H9 (cell line): ENCODE measurements at regions not wholly inside any gene's neighbourhood (a gene's known extent, or its start where the extent isn't known, plus 50 kb on each side); places are given as distances from the start of the nearest gene placed in this dataset.

Experiments
- DNase-seq: peaks from one replicate; pipeline ENCODE4 v3.0.0-alpha.2; 2017
- H2AFZ ChIP-seq: one replicate; pipeline ENCODE4 v1.6.1; 2013; ENCODE audit warnings: mild to moderate bottlenecking, low read length, control low read depth, moderate library complexity
- H2AK5ac ChIP-seq: 2 replicates; pipeline ENCODE4 v1.6.1; 2013; ENCODE audit warnings: low read length, control low read depth, mixed read lengths; ENCODE audit not compliant: insufficient read length
- H2BK120ac ChIP-seq: one replicate; pipeline ENCODE4 v1.6.1; 2013; ENCODE audit warnings: low read depth, mild to moderate bottlenecking, low read length, control low read depth, inconsistent platforms; ENCODE audit not compliant: poor library complexity, severe bottlenecking
- H2BK12ac ChIP-seq: 2 replicates; pipeline ENCODE4 v1.6.1; 2013; ENCODE audit warnings: low read length, control low read depth, mixed read lengths, low read depth; ENCODE audit not compliant: insufficient read length
- H2BK15ac ChIP-seq: 2 replicates; pipeline ENCODE4 v1.6.1; 2013; ENCODE audit warnings: low read depth, low read length, control low read depth
- H2BK20ac ChIP-seq: one replicate; pipeline ENCODE4 v1.6.1; 2013; ENCODE audit warnings: low read depth, mild to moderate bottlenecking, low read length, control low read depth, inconsistent platforms; ENCODE audit not compliant: poor library complexity, severe bottlenecking
- H2BK5ac ChIP-seq: 2 replicates; pipeline ENCODE4 v1.6.1; 2013; ENCODE audit warnings: low read length, control low read depth, mixed read lengths; ENCODE audit not compliant: insufficient read length
- H3K14ac ChIP-seq: 2 replicates; pipeline ENCODE4 v1.6.1; 2013; ENCODE audit warnings: low read length, control low read depth; ENCODE audit not compliant: insufficient read depth
- H3K18ac ChIP-seq: 2 replicates; pipeline ENCODE4 v1.6.1; 2013; ENCODE audit warnings: low read depth, mild to moderate bottlenecking, mixed read lengths, low read length, control low read depth; ENCODE audit not compliant: insufficient read length
- H3K23ac ChIP-seq: 2 replicates; pipeline ENCODE4 v1.6.1; 2013; ENCODE audit warnings: low read length, control low read depth, mixed read lengths, low read depth; ENCODE audit not compliant: insufficient read length
- H3K23me2 ChIP-seq: 2 replicates; pipeline ENCODE4 v1.6.1; 2013; ENCODE audit warnings: low read depth, mild to moderate bottlenecking, mixed read lengths, low read length, control low read depth; ENCODE audit not compliant: insufficient read length, poor library complexity, severe bottlenecking
- H3K27ac ChIP-seq: 2 replicates; pipeline ENCODE4 v1.5.1; 2013; ENCODE audit warnings: low read length, control low read depth, mixed read lengths, low read depth; ENCODE audit not compliant: insufficient read length
- H3K27me3 ChIP-seq: 2 replicates; pipeline ENCODE4 v1.6.1; 2013; ENCODE audit warnings: low read length, control low read depth, inconsistent platforms; ENCODE audit not compliant: insufficient read depth
- H3K4ac ChIP-seq: 2 replicates; pipeline ENCODE4 v1.6.1; 2013; ENCODE audit warnings: low read depth, mild to moderate bottlenecking, control low read depth, inconsistent platforms, low read length, moderate library complexity
- H3K4me1 ChIP-seq: 2 replicates; pipeline ENCODE4 v1.6.1; 2013; ENCODE audit warnings: low read length, control low read depth, inconsistent platforms; ENCODE audit not compliant: insufficient read depth
- H3K4me2 ChIP-seq: 2 replicates; pipeline ENCODE4 v1.6.1; 2013; ENCODE audit warnings: low read length, control low read depth, mixed read lengths; ENCODE audit not compliant: insufficient read length, insufficient read depth
- H3K56ac ChIP-seq: 2 replicates; pipeline ENCODE4 v1.6.1; 2013; ENCODE audit warnings: low read depth, mild to moderate bottlenecking, mixed read lengths, low read length, control low read depth; ENCODE audit not compliant: insufficient read length
- H3K79me1 ChIP-seq: 2 replicates; pipeline ENCODE4 v1.6.1; 2013; ENCODE audit warnings: low read depth, mild to moderate bottlenecking, moderate library complexity, low read length, control low read depth, inconsistent platforms; ENCODE audit not compliant: insufficient read depth, poor library complexity, severe bottlenecking
- H3K79me2 ChIP-seq: 2 replicates; pipeline ENCODE4 v1.6.1; 2013; ENCODE audit warnings: low read length, control low read depth, inconsistent platforms; ENCODE audit not compliant: insufficient read depth
- H3K9ac ChIP-seq: 2 replicates; pipeline ENCODE4 v1.6.1; 2013; ENCODE audit warnings: low read length, control low read depth, mixed read lengths; ENCODE audit not compliant: insufficient read length; ENCODE audit errors: extremely low read depth
- H3K9me3 ChIP-seq: one replicate; pipeline ENCODE4 v1.6.1; 2013; ENCODE audit warnings: low read depth, low read length, inconsistent platforms; ENCODE audit not compliant: control insufficient read depth
- H3T11ph ChIP-seq: one replicate; pipeline ENCODE4 v1.6.1; 2013; ENCODE audit warnings: mild to moderate bottlenecking, low read length, control low read depth, inconsistent platforms
- H4K20me1 ChIP-seq: one replicate; pipeline ENCODE4 v1.6.1; 2013; ENCODE audit not compliant: control insufficient read depth, insufficient read length, insufficient read depth
- H4K5ac ChIP-seq: 2 replicates; pipeline ENCODE4 v1.6.1; 2013; ENCODE audit warnings: low read depth, mild to moderate bottlenecking, mixed read lengths, low read length, control low read depth; ENCODE audit not compliant: insufficient read length
- H4K8ac ChIP-seq: replicated peaks from 2 replicates; pipeline ENCODE4 v1.6.1; 2013; ENCODE audit warnings: low read length, control low read depth, mixed read lengths, low read depth; ENCODE audit not compliant: insufficient read length
- H4K91ac ChIP-seq: 2 replicates; pipeline ENCODE4 v1.6.1; 2013; ENCODE audit warnings: low read depth, mild to moderate bottlenecking, moderate library complexity, mixed read lengths, low read length, control low read depth; ENCODE audit not compliant: insufficient read length
- H3K27ac Mint-ChIP-seq, 3 experiments: 2 replicates in 2 of 3; 3 replicates in 1 of 3; pipeline ENCODE4 v1.8.0; 2020 to 2021; ENCODE audit warnings: mixed read lengths in 3 of 3, mild to moderate bottlenecking in 1 of 3, moderate library complexity in 1 of 3
- H3K27me3 Mint-ChIP-seq: 2 replicates; pipeline ENCODE4 v1.8.0; 2021; ENCODE audit warnings: low read depth, mild to moderate bottlenecking, moderate library complexity, mixed read lengths
- H3K36me3 Mint-ChIP-seq, 3 experiments: 2 replicates in 2 of 3; 3 replicates in 1 of 3; pipeline ENCODE4 v1.8.0; 2020 to 2021; ENCODE audit warnings: low read depth in 3 of 3, mixed read lengths in 3 of 3; ENCODE audit not compliant: insufficient read depth in 1 of 3
- H3K4me1 Mint-ChIP-seq, 2 experiments: 2 replicates each; pipeline ENCODE4 v1.8.0; 2020; ENCODE audit warnings: mixed read lengths in 2 of 2
- H3K4me3 Mint-ChIP-seq, 2 experiments: 2 replicates in 1 of 2; 3 replicates in 1 of 2; pipeline ENCODE4 v1.8.0; 2020 to 2021; ENCODE audit warnings: mild to moderate bottlenecking in 2 of 2, mixed read lengths in 2 of 2, moderate library complexity in 1 of 2
- H3K9me3 Mint-ChIP-seq, 2 experiments: 2 replicates in 1 of 2; 3 replicates in 1 of 2; pipeline ENCODE4 v1.8.0; 2020; ENCODE audit warnings: mild to moderate bottlenecking in 2 of 2, mixed read lengths in 2 of 2, moderate library complexity in 1 of 2
- CTCF ChIP-seq: fragments of 200-600 bp; sonication (generic); conservative IDR thresholded peaks from 3 replicates; pipeline ENCODE4 v1.8.0; 2021; ENCODE audit warnings: antibody characterized with exemption, mild to moderate bottlenecking
- WGBS: extraction: QIAGEN DNeasy Blood & Tissue Kit; methylation state at CpG from one replicate; pipeline ENCODE4 v1.1.7; 2013; ENCODE audit warnings: missing lambda C conversion rate, low lambda C conversion rate, mixed read lengths; ENCODE audit not compliant: insufficient read length; ENCODE audit errors: extremely low coverage; 5-methylcytosine and 5-hydroxymethylcytosine counted together

- no peak overlapping the region for H4K5ac ChIP-seq
- H3K4me2 ChIP-seq: no peak overlapping the region
- no peak overlapping the region for H2BK15ac ChIP-seq
- H2BK12ac ChIP-seq: peak overlapping the region; percentile 20
- no peaks in the 10 kb centered on the region for H3K79me1 ChIP-seq
- no peak overlapping the region for H2AFZ ChIP-seq
- no peak overlapping the region for H3K4me3 Mint-ChIP-seq
- no peak overlapping the region for H3K9ac ChIP-seq
- H2AK5ac ChIP-seq: no peak overlapping the region
- H3K27me3 ChIP-seq: no peaks in the 10 kb centered on the region
- no peak overlapping the region for H3K27ac ChIP-seq
- H3K56ac ChIP-seq: no peak overlapping the region
- TF ChIP-seq CTCF: no peak
- H3K9me3 Mint-ChIP-seq: peaks cover 0 to 4% of the 10 kb centered on the region in 2 experiments; a peak in 2 of 5 replicates
- H4K91ac ChIP-seq: no peak overlapping the region
- no peak overlapping the region for H4K8ac ChIP-seq
- no peak overlapping the region for H2BK120ac ChIP-seq
- no peaks in the 10 kb centered on the region for H3K79me2 ChIP-seq
- no peak overlapping the region for H3T11ph ChIP-seq
- no peak overlapping the region for H3K27ac Mint-ChIP-seq
- no peak overlapping the region for H3K4ac ChIP-seq
- no peak overlapping the region for H3K18ac ChIP-seq
- no peaks in the 10 kb centered on the region for H3K4me1 Mint-ChIP-seq
- H3K9me3 ChIP-seq: no peaks in the 10 kb centered on the region
- no peak for DNase-seq
- no CpG with 5 or more reads among the region's 3 CpGs for WGBS
- H3K4me1 ChIP-seq: no peaks in the 10 kb centered on the region
- no peaks in the 10 kb centered on the region for H3K36me3 Mint-ChIP-seq
- no peaks in the 10 kb centered on the region for H3K27me3 Mint-ChIP-seq
- no peak overlapping the region for H3K23ac ChIP-seq
- no peak overlapping the region for H2BK5ac ChIP-seq
- H3K23me2 ChIP-seq: no peaks in the 10 kb centered on the region
- H3K14ac ChIP-seq: no peak overlapping the region
- H2BK20ac ChIP-seq: no peak overlapping the region
- no peaks in the 10 kb centered on the region for H4K20me1 ChIP-seq
Measured at GRCh38 chr1:218718206-218718605, 373.1 kb downstream of the TGFB2 start.
